Colonic mucosa (tissue), 4 donors: ENCODE measurements at regions not wholly inside any gene's neighbourhood (a gene's known extent, or its start where the extent isn't known, plus 50 kb on each side); places are given as distances from the start of the nearest gene placed in this dataset.

Experiments used
- DNase-seq: peaks from one replicate; pipeline ENCODE4 v3.0.0-alpha.2; 2020
- H3K27ac ChIP-seq: fragments of 200-600 bp; one replicate; pipeline ENCODE4 v1.8.0; 2021
- H3K27me3 ChIP-seq: fragments of 200-600 bp; one replicate; pipeline ENCODE4 v1.8.0; 2021
- H3K36me3 ChIP-seq: fragments of 200-600 bp; one replicate; pipeline ENCODE4 v1.8.0; 2021
- H3K4me1 ChIP-seq: fragments of 200-600 bp; one replicate; pipeline ENCODE4 v1.8.0; 2021; ENCODE audit warnings: mild to moderate bottlenecking
- H3K4me3 ChIP-seq: fragments of 200-600 bp; one replicate; pipeline ENCODE4 v1.8.0; 2021
- H3K9ac ChIP-seq, 2 donors: one replicate each; pipeline ENCODE4 v1.7.0; 2013; ENCODE audit warnings: control low read depth in 2 of 2, low read depth in 2 of 2, low read length in 2 of 2
- H3K9me3 ChIP-seq: fragments of 200-600 bp; one replicate; pipeline ENCODE4 v1.8.0; 2021
- intact Hi-C: fragments of 100-400 bp; cut with DNase I; formaldehyde crosslinking; loops from one replicate; pipeline ENCODE4 v1.14.1; 2022
- TF ChIP-seq, protein P1 (sequence below): fragments of 200-600 bp; IDR thresholded peaks from one replicate; pipeline ENCODE4 v1.8.0; 2022; ENCODE audit warnings: antibody characterized with exemption, mild to moderate bottlenecking
- donor health status: healthy.
- donor health status: DM: no; HTN: no; CAD: no.
- donor health status: DM: no; HTN: no; CAD: no.

DNA sequence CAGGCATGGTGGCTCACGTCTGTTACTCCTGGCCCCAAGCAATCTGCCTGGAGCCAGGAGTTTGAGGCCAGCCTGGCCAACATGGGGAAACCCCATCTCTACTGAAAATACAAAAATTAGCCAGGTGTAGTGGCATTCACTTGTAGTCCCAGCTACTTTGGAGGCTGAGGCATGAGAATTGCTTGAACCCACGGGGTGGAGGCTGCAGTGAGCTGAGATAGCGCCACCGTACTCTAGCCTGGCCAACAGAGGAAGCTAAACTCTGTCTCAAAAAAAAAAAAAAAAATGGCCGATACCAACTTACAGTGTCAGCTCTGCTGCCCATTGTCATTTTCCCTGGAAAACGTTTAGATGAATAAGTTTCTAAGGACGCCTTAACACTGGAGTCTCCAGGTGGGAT lies 489.9 kb downstream of the TFAP2A start:
- no peak overlapping the region for H3K27ac ChIP-seq
- H3K4me3 ChIP-seq: no peak overlapping the region
- intact Hi-C loops: no loop called here
- H3K9ac ChIP-seq: no peak overlapping the region
- no peaks in the 10 kb centered on the region for H3K4me1 ChIP-seq
- no peaks in the 10 kb centered on the region for H3K36me3 ChIP-seq
- no peaks in the 10 kb centered on the region for H3K9me3 ChIP-seq
- no peaks in the 10 kb centered on the region for H3K27me3 ChIP-seq
- TF ChIP-seq, protein P1, sequence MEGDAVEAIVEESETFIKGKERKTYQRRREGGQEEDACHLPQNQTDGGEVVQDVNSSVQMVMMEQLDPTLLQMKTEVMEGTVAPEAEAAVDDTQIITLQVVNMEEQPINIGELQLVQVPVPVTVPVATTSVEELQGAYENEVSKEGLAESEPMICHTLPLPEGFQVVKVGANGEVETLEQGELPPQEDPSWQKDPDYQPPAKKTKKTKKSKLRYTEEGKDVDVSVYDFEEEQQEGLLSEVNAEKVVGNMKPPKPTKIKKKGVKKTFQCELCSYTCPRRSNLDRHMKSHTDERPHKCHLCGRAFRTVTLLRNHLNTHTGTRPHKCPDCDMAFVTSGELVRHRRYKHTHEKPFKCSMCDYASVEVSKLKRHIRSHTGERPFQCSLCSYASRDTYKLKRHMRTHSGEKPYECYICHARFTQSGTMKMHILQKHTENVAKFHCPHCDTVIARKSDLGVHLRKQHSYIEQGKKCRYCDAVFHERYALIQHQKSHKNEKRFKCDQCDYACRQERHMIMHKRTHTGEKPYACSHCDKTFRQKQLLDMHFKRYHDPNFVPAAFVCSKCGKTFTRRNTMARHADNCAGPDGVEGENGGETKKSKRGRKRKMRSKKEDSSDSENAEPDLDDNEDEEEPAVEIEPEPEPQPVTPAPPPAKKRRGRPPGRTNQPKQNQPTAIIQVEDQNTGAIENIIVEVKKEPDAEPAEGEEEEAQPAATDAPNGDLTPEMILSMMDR: no peak
- no peak for DNase-seq

GRCh38 chr6:9921366-9921765 lies 493.5 kb downstream of the TFAP2A start:
- H3K9me3 ChIP-seq: no peaks in the 10 kb centered on the region
- H3K4me1 ChIP-seq: no peaks in the 10 kb centered on the region
- H3K36me3 ChIP-seq: no peaks in the 10 kb centered on the region
- DNase-seq: no peak
- TF ChIP-seq, protein P1: no peak
- H3K4me3 ChIP-seq: no peak overlapping the region
- no peaks in the 10 kb centered on the region for H3K27me3 ChIP-seq
- intact Hi-C loops: no loop called here
- H3K9ac ChIP-seq: no peak overlapping the region
- no peak overlapping the region for H3K27ac ChIP-seq

DNA sequence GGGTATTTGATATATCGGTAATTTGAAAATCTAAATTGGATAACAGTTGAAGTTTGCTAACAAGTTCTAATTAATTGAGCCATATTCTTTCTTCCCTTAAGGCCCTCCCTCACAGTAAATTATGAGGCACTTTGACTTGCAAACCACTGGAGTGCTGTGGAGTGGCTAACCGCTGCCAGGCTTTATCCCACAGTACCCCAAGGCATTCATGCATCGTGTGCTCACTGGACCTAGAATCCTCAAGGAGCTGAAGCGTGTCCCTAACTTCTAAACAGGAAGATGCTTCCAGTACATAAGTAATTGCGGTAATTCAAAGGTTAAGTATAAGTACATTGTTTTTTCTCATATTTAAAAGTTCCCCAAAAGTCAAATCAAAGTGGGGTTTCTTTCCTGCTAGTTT lies 499.9 kb downstream of the TFAP2A start:
- TF ChIP-seq, protein P1: no peak
- no peak for DNase-seq
- Histone ChIP-seq H3K4me1 (no peaks in the 10 kb centered on the region), H3K36me3 (no peaks in the 10 kb centered on the region), H3K9ac (no peak overlapping the region), H3K27ac (no peak overlapping the region), H3K4me3 (no peak overlapping the region), H3K27me3 (no peaks in the 10 kb centered on the region), H3K9me3 (no peaks in the 10 kb centered on the region)
- intact Hi-C loops: no loop called here

- intact Hi-C loops: no loop called here
- Histone ChIP-seq H3K9me3 (peaks cover 3% of the 10 kb centered on the region), H3K27ac (no peak overlapping the region), H3K36me3 (no peaks in the 10 kb centered on the region), H3K9ac (no peak overlapping the region), H3K27me3 (no peaks in the 10 kb centered on the region), H3K4me1 (no peaks in the 10 kb centered on the region), H3K4me3 (no peak overlapping the region)
- TF ChIP-seq, protein P1: no peak
- DNase-seq: no peak
Measured at GRCh38 chr6:9901376-9901775, 513.5 kb downstream of the TFAP2A start.

DNA sequence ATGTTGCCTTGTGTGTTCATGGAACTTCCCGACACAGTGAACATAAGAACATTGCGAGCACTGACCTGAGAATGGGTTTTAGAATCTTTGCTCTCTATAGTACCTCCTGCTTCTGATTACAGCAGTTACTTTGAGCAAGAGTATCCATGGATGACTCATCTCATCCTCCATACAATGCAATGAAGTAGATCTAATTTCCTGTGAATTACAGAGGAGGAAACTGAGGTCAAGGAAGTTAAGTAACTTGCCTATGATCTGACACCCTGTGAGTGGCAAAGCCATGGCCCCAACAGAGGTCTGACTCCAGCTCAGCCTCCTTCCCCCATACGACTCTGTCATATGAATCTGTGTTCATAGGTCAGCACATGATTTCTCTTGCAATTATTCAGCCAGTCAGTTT lies 518.1 kb downstream of the TFAP2A start:
- H3K27ac ChIP-seq: no peak overlapping the region
- no peaks in the 10 kb centered on the region for H3K9me3 ChIP-seq
- no peak overlapping the region for H3K4me3 ChIP-seq
- TF ChIP-seq, protein P1: no peak
- H3K36me3 ChIP-seq: no peaks in the 10 kb centered on the region
- H3K4me1 ChIP-seq: no peaks in the 10 kb centered on the region
- intact Hi-C loops: no loop called here
- H3K9ac ChIP-seq: no peak overlapping the region
- no peak for DNase-seq
- no peaks in the 10 kb centered on the region for H3K27me3 ChIP-seq

GRCh38 chr6:9890893-9891292 lies 524.0 kb downstream of the TFAP2A start:
- intact Hi-C loops: no loop called here
- Histone ChIP-seq H3K4me1 (no peaks in the 10 kb centered on the region), H3K4me3 (no peak overlapping the region), H3K27me3 (no peaks in the 10 kb centered on the region), H3K9ac (no peak overlapping the region), H3K36me3 (no peaks in the 10 kb centered on the region), H3K27ac (no peak overlapping the region), H3K9me3 (no peaks in the 10 kb centered on the region)
- TF ChIP-seq, protein P1: no peak
- no peak for DNase-seq
